Liver (tissue), 3 donors: ENCODE measurements at regions not wholly inside any gene's neighbourhood (a gene's known extent, or its start where the extent isn't known, plus 50 kb on each side); places are given as distances from the start of the nearest gene placed in this dataset.

Source experiments
- ATF3 ChIP-seq: IDR thresholded peaks from 2 replicates; pipeline ENCODE4 v1.6.1; 2016; ENCODE audit warnings: antibody characterized with exemption
- EGR1 ChIP-seq, 2 donors: IDR thresholded peaks; 2 replicates each; pipeline ENCODE4 v1.6.1; 2016 to 2018; ENCODE audit warnings: antibody characterized with exemption in 2 of 2, low read depth in 2 of 2
- GABPA ChIP-seq, 2 donors: IDR thresholded peaks in 1 of 2; conservative IDR thresholded peaks in 1 of 2; 2 replicates each; pipeline ENCODE4 v1.6.1; 2016; ENCODE audit warnings: antibody characterized with exemption in 2 of 2, mild to moderate bottlenecking in 1 of 2, moderate library complexity in 1 of 2
- HNF4A ChIP-seq, 2 donors: conservative IDR thresholded peaks; 2 replicates each; pipeline ENCODE4 v1.6.1; 2016; ENCODE audit warnings: antibody characterized with exemption in 2 of 2, mild to moderate bottlenecking in 2 of 2
- HNF4G ChIP-seq: IDR thresholded peaks from 2 replicates; pipeline ENCODE4 v1.6.1; 2016; ENCODE audit warnings: antibody characterized with exemption
- MAX ChIP-seq: IDR thresholded peaks from 2 replicates; pipeline ENCODE4 v1.6.1; 2016; ENCODE audit warnings: antibody characterized with exemption
- RAD21 ChIP-seq, 2 donors: IDR thresholded peaks; 2 replicates each; pipeline ENCODE4 v1.6.1; 2016; ENCODE audit warnings: antibody characterized with exemption in 2 of 2, mild to moderate bottlenecking in 2 of 2
- REST ChIP-seq: IDR thresholded peaks from 2 replicates; pipeline ENCODE4 v1.6.1; 2016; ENCODE audit warnings: antibody characterized with exemption, mild to moderate bottlenecking
- RXRA ChIP-seq, 2 donors: IDR thresholded peaks; 2 replicates each; pipeline ENCODE4 v1.6.1; 2017 to 2018; ENCODE audit warnings: antibody characterized with exemption in 2 of 2, mild to moderate bottlenecking in 1 of 2
- SP1 ChIP-seq: IDR thresholded peaks from 2 replicates; pipeline ENCODE4 v1.6.1; 2018; ENCODE audit warnings: antibody characterized with exemption, mild to moderate bottlenecking
- YY1 ChIP-seq: IDR thresholded peaks from 2 replicates; pipeline ENCODE4 v1.6.1; 2016; ENCODE audit warnings: antibody characterized with exemption, mild to moderate bottlenecking
- TF ChIP-seq, protein P1 (sequence below): fragments of 150-350 bp; IDR thresholded peaks from 2 replicates; pipeline ENCODE4 v1.5.1; 2017; ENCODE audit warnings: improper control_type of control experiment, low read depth, low read length; ENCODE audit not compliant: missing input control
- donor health status: healthy.
- donor health status: healthy.

- TF ChIP-seq, protein P1, sequence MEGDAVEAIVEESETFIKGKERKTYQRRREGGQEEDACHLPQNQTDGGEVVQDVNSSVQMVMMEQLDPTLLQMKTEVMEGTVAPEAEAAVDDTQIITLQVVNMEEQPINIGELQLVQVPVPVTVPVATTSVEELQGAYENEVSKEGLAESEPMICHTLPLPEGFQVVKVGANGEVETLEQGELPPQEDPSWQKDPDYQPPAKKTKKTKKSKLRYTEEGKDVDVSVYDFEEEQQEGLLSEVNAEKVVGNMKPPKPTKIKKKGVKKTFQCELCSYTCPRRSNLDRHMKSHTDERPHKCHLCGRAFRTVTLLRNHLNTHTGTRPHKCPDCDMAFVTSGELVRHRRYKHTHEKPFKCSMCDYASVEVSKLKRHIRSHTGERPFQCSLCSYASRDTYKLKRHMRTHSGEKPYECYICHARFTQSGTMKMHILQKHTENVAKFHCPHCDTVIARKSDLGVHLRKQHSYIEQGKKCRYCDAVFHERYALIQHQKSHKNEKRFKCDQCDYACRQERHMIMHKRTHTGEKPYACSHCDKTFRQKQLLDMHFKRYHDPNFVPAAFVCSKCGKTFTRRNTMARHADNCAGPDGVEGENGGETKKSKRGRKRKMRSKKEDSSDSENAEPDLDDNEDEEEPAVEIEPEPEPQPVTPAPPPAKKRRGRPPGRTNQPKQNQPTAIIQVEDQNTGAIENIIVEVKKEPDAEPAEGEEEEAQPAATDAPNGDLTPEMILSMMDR = no peak
- TF ChIP-seq MAX (no peak), EGR1 (IDR thresholded peaks at IDR 0.05; ENCODE audit: low read depth in 2 of 2) (no peak), REST (no peak), GABPA (IDR thresholded peaks at IDR 0.05 in 1 of 2, conservative IDR thresholded peaks at IDR 0.05 in 1 of 2) (no peak), YY1 (no peak), HNF4G (no peak), SP1 (no peak), RAD21 (IDR thresholded peaks at IDR 0.05) (no peak), RXRA (IDR thresholded peaks at IDR 0.05) (no peak), HNF4A (conservative IDR thresholded peaks at IDR 0.05) (no peak), ATF3 (no peak)
Measured at GRCh38 chr7:18167815-18168214, 140.2 kb upstream of the PRPS1L1 start.
